ENCODE measurements at regions not wholly inside any gene's neighbourhood (a gene's known extent, or its start where the extent isn't known, plus 50 kb on each side); places are given as distances from the start of the nearest gene placed in this dataset.

DNA sequence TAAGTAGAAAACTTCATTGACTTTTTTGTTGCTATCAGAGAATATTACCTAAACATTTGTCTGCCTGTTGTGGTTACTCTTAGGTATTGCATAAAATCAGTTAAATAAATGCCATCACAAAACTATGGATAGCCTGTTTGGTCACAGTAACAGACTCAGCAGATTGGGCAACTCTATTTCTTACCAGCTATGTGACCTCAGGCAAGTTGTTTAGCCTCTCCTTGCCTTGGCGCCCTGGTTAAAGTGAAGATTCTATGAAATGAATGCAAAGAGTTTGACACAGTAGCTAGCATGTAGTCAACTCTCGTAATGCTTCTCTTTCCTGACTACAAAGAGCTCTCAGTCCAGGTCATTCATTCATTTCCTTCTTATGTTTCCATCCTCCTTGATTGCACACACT lies 82.5 kb upstream of the ID4 start:
- DNase-seq (ENCODE audit: low spot score): no peak

GRCh38 chr6:19755181-19755580 lies 82.0 kb upstream of the ID4 start:
- no peak for DNase-seq (ENCODE audit: low spot score)

DNA sequence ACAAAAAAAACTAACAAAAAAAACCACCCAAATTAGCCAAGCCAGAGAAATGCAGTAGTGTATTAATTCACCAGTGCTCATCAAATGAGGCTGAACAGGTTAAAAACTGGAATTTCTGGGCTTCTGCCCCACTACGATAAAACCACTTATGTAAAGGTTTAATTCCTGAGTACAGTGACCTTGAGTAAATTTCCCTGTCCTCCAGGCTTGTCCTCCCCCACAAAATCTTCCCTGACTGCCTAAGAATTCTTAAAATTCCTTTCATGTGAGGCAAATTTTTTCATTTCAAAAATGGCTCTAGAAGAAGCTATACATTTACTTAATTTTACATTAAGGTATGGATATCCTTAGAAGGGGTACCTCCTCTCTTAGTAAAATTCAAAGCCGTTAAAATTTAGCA lies 80.1 kb upstream of the ID4 start:
- no peak for DNase-seq (ENCODE audit: low spot score)

- no peak for DNase-seq (ENCODE audit: low spot score)
Observed at GRCh38 chr6:19759117-19759880, 77.9 kb upstream of the ID4 start.

DNA sequence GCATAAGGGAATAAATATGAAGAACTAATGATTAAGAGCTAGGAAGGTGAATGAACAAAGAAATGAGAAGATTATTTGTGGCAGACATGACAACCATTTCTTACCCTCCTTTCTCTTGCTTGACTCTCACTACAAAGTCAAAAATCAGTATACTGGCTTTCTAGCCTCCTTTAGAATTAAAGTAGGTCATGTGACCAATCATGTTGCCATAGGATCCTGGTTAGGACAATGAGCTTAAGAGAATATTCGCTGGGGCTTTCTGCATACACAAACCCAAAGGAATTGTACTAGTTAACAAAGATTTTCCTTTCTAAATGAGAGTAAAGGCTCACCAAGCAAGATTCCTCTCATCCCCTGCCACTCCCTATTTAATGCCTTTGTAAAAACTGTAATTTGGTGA lies 76.0 kb upstream of the ID4 start:
- no peak for DNase-seq (ENCODE audit: low spot score)

GRCh38 chr6:19771753-19772336 lies 65.3 kb upstream of the ID4 start:
- DNase-seq (ENCODE audit: low spot score): no peak

GRCh38 chr6:19772891-19773290 lies 64.3 kb upstream of the ID4 start:
- no peak for DNase-seq (ENCODE audit: low spot score)

DNA sequence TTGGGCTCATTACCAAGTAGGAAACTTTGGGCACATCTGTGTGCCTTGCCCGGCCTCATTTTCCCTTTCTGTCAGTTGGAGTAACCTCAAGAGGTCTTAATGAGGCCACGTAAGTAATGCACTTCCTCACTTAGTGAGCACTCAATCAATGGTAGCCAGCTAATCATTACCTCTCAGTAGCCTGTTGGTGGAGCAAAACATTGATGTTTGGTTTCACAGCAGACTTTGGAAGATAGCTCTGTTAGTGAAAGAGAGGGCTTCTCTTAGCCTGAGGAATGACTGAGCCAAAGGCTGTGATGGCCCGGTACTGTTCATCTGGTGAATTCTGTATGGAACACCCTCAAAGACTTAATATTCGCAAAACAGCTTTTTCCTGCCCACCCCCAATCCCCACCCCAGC lies 55.9 kb upstream of the ID4 start:
- no peak for DNase-seq (ENCODE audit: low spot score)

DNA sequence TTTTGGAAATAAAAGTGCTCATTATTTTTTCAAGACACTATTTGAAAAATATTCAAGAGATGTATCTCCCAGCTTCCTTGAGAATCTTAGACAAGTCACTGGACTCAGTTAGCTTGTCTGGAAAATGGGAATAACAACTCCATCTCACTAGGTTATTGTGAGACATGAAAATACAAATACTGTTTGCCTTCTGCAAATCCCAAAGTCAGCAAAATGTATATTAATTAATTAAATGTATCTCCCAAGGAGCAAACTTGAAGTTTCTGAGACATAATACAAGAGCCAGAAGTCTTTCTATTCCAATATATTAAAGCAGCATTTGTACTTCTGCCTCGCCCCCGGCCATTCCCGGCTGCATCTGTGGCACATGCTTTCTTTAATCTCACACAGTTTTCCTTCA lies 54.6 kb upstream of the ID4 start:
- DNase-seq (ENCODE audit: low spot score): no peak

All from HuH-7 (cell line).